ENCODE measurements at regions not wholly inside any gene's neighbourhood (a gene's known extent, or its start where the extent isn't known, plus 50 kb on each side); places are given as distances from the start of the nearest gene placed in this dataset.

GRCh38 chr5:32504329-32504988 is 59.9 kb upstream of the ZFR start:
- DNase-seq (ENCODE audit: low read depth in 1 of 2, low spot score in 1 of 2): no peak

GRCh38 chr5:32503261-32503660 is 58.7 kb upstream of the ZFR start:
- DNase-seq (ENCODE audit: low read depth in 1 of 2, low spot score in 1 of 2): no peak

GRCh38 chr5:32501071-32502002 is 56.8 kb upstream of the ZFR start:
- no peak for DNase-seq (ENCODE audit: low read depth in 1 of 2, low spot score in 1 of 2)

- DNase-seq (ENCODE audit: low read depth in 1 of 2, low spot score in 1 of 2): no peak
These were observed 55.6 kb upstream of the ZFR start for GRCh38 chr5:32500181-32500580.

- no peak for DNase-seq (ENCODE audit: low read depth in 1 of 2, low spot score in 1 of 2)
These were observed 54.7 kb upstream of the ZFR start for GRCh38 chr5:32499261-32499660.

- DNase-seq (ENCODE audit: low read depth in 1 of 2, low spot score in 1 of 2): no peak
These were observed 53.9 kb upstream of the ZFR start for GRCh38 chr5:32498484-32498883.

- no peak for DNase-seq (ENCODE audit: low read depth in 1 of 2, low spot score in 1 of 2)
These were observed 51.6 kb upstream of the ZFR start for GRCh38 chr5:32496104-32496503.

GRCh38 chr5:32494827-32495226 is 50.3 kb upstream of the ZFR start:
- no peak for DNase-seq (ENCODE audit: low read depth in 1 of 2, low spot score in 1 of 2)
